Fibroblast of the conjunctiva (primary cell): ENCODE measurements at regions not wholly inside any gene's neighbourhood (a gene's known extent, or its start where the extent isn't known, plus 50 kb on each side); places are given as distances from the start of the nearest gene placed in this dataset.
"Not testable (repeated sequence)": the region's sequence is repeated elsewhere in the genome, so short reads cannot be mapped to it uniquely, and the experiment has no call there.

Source experiments
- DNase-seq: peaks from one replicate; pipeline ENCODE4 v3.0.0-alpha.2; 2010; ENCODE audit warnings: low read depth

- no peak for DNase-seq
Observed at GRCh38 chr9:74333384-74334032, 163.6 kb upstream of the RORB start.

GRCh38 chr9:74334271-74334670 is 162.9 kb upstream of the RORB start:
- DNase-seq, result no peak

- no peak for DNase-seq
Observed at GRCh38 chr9:74336161-74336560, 161.0 kb upstream of the RORB start.

GRCh38 chr9:74348777-74349176 is 148.4 kb upstream of the RORB start:
- no peak for DNase-seq

- no peak for DNase-seq
Observed at GRCh38 chr9:74355107-74355506, 142.0 kb upstream of the RORB start.

- DNase-seq, result no peak
Observed at GRCh38 chr9:74357577-74357976, 139.6 kb upstream of the RORB start.

- DNase-seq, result no peak
Observed at GRCh38 chr9:74358959-74359358, 138.2 kb upstream of the RORB start.

GRCh38 chr9:74361508-74361907 is 135.6 kb upstream of the RORB start:
- DNase-seq, result no peak

- DNase-seq, result no peak
Observed at GRCh38 chr9:74362423-74362822, 134.7 kb upstream of the RORB start.

- DNase-seq, result no peak
Observed at GRCh38 chr9:74366111-74366510, 131.0 kb upstream of the RORB start.

- DNase-seq, result no peak
Observed at GRCh38 chr9:74369844-74370243, 127.3 kb upstream of the RORB start.

- no peak for DNase-seq
Observed at GRCh38 chr9:74373348-74373747, 123.8 kb upstream of the RORB start.

GRCh38 chr9:74379718-74380117 is 117.4 kb upstream of the RORB start:
- peak; percentile 0 for DNase-seq

GRCh38 chr9:74391816-74392215 is 105.3 kb upstream of the RORB start:
- DNase-seq, result no peak

- no peak for DNase-seq
Observed at GRCh38 chr9:74403581-74403980, 93.6 kb upstream of the RORB start.

- no peak for DNase-seq
Observed at GRCh38 chr9:74404620-74405019, 92.5 kb upstream of the RORB start.

GRCh38 chr9:74407166-74407565 is 90.0 kb upstream of the RORB start:
- DNase-seq, result no peak

- no peak for DNase-seq
Observed at GRCh38 chr9:74412236-74412979, 84.7 kb upstream of the RORB start.

- DNase-seq, result no peak
Observed at GRCh38 chr9:74413876-74414275, 83.3 kb upstream of the RORB start.

GRCh38 chr9:74414325-74414724 is 82.8 kb upstream of the RORB start:
- no peak for DNase-seq

- no peak for DNase-seq
Observed at GRCh38 chr9:74415995-74416394, 81.1 kb upstream of the RORB start.

GRCh38 chr9:74424488-74424887 is 72.6 kb upstream of the RORB start:
- DNase-seq, result not testable (repeated sequence)

GRCh38 chr9:74431467-74431866 is 65.7 kb upstream of the RORB start:
- no peak for DNase-seq
